HG02943 (cell line): ENCODE measurements at regions not wholly inside any gene's neighbourhood (a gene's known extent, or its start where the extent isn't known, plus 50 kb on each side); places are given as distances from the start of the nearest gene placed in this dataset.
"Not testable (repeated sequence)": the region's sequence is repeated elsewhere in the genome, so short reads cannot be mapped to it uniquely, and the experiment has no call there.

Experiments
- ATAC-seq: cut with Tn5 transposase; IDR thresholded peaks from one replicate; pipeline ENCODE4 v1.9.1; 2021; ENCODE audit warnings: mild to moderate bottlenecking, low read depth, moderate library complexity; ENCODE audit not compliant: unreplicated experiment

DNA sequence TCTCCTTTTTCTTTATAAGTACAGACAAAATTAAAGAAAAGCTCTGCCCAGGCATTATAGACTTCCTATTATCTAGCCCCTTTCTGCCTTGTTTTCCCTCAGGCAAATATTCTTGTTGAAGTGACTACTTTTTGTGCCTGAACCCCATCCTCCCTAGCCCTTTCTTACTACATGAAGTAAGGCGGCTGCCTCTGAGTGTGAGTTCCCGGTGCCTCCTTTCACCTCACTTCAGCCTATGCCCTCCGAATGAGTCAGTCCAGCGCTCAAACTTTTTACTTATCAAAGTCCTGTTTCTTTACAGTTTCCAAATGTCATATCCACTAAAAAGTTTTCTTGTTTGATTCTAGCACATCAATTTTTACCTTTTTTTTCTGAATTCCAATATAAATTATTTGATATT, 778.3 kb upstream of the NRXN1 start:
- no peak for ATAC-seq

GRCh38 chr2:51807229-51807628, 775.3 kb upstream of the NRXN1 start:
- ATAC-seq, result no peak

DNA sequence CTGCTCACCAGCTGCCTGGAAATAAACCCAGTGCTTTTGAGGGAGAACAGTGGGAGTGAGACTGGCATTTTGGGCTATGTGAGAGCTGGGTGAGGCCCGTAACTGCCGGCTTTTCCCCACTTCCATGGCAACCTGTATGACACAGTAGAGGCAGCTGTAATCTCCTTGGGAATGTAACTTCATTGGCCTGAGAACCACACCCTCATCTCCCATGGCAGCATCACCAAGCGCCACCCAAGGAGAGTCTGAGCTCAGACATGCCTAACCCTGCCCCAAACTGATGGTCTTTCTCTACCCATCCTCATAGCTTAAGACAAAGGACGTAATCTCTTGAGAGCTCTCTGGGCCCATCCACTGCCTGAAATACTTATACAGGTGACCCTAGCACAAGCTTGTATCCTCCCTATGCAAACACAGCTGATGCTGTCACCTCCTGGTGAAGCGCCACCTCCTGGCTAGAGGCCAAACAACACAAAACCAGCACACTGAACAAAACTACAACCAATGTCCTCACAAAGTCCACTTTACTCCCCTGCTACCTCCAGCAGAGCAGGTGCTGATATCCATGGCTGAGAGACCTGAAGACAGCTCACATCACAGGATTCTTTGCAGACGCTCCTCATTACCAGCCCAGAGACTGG, 763.4 kb upstream of the NRXN1 start:
- ATAC-seq, result no peak

- no peak for ATAC-seq
Observed at GRCh38 chr2:51791496-51791895, 759.6 kb upstream of the NRXN1 start.

- ATAC-seq, result no peak
Observed at GRCh38 chr2:51790854-51791253, 758.9 kb upstream of the NRXN1 start.

GRCh38 chr2:51789918-51790317, 758.0 kb upstream of the NRXN1 start:
- no peak for ATAC-seq

- ATAC-seq, result no peak
Observed at GRCh38 chr2:51782921-51783765, 751.2 kb upstream of the NRXN1 start.

- ATAC-seq, result no peak
Observed at GRCh38 chr2:51781691-51782090, 749.8 kb upstream of the NRXN1 start.

DNA sequence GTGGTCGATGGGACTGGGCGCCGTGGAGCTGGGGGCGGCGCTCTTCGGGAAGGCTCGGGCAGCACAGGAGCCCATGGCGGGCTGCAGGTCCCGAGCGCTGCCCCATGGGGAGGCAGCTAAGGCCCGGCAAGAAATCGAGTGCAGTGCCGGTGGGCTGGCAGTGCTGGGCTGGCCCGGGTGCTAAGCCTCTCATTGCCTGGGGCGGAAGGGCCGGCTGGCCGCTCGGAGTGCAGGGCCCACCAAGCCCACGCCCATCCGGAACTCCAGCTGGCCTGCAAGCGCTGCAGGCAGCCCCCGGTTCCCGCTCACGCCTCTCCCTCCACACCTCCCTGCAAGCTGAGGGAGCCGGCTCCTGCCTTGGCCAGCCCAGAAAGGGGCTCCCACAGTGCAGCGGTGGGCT, 748.4 kb upstream of the NRXN1 start:
- no peak for ATAC-seq

DNA sequence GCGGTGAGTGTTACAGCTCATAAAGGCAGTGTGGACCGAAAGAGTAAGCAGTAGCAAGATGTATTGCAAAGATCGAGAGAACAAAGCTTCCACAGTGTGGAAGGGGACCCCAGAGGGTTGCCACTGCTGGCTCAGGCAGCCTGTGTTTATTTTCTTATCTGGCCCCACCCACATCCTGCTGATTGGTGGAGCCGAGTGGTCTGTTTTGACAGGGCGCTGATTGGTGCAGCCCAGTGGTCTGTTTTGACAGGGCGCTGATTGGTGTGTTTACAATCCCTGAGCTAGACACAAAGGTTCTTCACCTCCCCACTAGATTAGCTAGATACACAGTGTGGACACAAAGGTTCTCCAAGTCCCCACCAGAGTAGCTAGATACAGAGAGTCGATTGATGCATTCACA, 747.8 kb upstream of the NRXN1 start:
- not testable (repeated sequence) for ATAC-seq

GRCh38 chr2:51778806-51779205, 746.9 kb upstream of the NRXN1 start:
- no peak for ATAC-seq

DNA sequence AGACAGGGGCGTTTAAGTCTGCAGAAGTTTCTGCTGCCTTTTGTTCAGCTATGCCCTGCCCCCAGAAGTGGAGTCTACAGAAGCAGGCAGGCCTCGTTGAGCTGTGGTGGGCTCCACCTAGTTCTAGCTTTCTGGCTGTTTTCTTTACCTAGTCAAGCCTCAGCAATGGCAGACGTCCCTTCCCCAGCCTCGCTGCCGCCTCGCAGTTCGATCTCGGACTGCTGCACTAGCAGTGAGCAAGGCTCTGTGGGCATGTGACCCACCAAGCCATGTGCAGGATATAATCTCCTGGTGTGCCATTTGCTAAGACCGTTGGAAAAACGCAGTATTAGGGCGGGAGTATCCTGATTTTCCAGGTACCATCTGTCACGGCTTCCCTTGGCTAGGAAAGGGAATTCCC, 742.7 kb upstream of the NRXN1 start:
- not testable (repeated sequence) for ATAC-seq

DNA sequence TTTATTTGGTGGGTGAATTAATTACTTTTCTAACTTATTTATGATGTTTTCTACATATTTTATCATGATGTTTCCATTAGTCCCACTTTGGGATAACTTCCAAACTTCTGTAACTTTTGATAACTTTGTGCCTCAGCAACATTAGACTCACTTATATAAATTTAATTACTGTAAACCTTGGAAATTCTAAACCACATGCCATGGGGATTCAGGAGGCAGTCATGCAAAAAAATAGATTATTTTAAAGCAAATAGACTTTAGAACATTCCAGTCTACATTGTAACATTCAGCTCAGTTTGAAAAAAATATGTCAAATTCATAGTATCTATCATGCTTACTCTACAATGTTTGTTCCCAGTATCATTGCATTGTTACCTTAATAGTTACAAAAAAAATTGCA, 728.5 kb upstream of the NRXN1 start:
- no peak for ATAC-seq

- ATAC-seq, result no peak
Observed at GRCh38 chr2:51758081-51758480, 726.1 kb upstream of the NRXN1 start.

DNA sequence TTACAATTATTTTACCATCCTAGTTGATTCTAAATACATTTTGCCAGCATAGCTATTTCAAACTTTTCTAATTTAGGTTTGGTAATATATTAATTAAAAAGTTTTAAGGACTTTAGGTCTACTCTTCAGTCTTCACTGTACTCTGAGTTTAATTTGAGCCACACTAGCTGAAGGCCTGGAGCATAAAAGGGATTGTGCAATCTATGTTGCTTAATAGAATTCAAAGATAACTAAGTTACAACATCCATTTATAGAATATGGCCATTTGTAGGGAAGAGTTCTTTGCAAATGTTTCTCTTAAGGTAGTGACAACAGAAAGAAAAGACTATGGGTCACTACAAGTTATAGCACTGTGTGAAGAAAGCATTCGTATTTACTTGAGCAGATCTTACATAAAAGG, 702.2 kb upstream of the NRXN1 start:
- no peak for ATAC-seq

DNA sequence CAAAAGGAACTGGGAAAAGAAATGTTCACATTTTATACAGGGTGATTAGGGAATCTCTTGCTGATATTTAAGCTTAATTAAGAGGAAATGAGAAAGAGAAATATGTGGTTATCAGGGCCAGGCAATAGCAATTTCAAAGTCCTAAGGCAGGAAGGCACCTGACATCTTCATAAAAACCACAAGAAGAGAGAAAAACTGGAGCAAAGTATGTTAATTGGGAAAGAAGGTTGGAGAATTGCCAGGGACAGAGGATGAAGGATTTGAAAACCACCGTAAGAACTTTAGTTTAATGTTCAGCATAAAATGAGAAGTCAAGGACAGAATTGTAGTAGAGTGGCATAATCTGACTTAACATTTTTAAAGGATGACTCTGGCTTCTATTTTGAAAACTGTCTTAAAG, 691.8 kb upstream of the NRXN1 start:
- ATAC-seq, result no peak

DNA sequence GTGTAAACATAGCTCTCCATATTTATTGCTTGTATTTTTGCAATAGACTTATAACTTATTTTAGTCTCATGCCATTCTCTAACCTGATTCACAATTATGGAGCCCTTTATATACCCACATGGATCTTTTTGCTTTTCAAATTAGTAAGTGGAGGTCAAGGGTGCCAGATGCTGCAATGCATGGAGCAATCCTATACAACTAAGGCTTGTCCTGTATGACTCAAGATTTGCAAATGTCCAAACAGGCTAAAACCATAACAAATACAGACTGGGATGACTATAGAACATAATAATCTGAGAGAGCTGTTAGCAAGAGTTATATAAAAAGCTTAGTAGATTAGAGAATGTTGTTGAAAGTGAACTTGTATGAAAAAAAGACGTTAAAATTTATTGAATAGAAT, 690.4 kb upstream of the NRXN1 start:
- ATAC-seq, result no peak

GRCh38 chr2:51720826-51721225, 688.9 kb upstream of the NRXN1 start:
- no peak for ATAC-seq

GRCh38 chr2:51718881-51719280, 686.9 kb upstream of the NRXN1 start:
- ATAC-seq, result no peak

DNA sequence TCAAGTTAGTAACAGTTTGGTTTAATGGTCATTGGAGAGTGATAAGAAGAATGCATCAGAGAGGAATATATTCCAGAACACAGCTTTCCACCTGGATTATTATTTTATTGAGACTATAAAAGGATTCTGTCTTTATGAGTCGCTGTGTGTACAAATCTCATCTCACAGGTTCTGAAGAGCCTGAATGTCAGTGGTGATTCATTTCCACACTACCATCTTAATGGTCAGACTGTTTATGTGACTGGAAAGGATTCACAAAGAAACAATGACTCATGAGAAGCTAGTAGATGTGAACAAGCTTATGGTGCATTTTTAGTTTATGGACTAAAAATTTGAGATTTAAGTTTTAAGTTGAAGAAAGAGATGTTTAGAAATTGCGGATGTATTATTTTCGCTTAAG, 685.4 kb upstream of the NRXN1 start:
- no peak for ATAC-seq

GRCh38 chr2:51711766-51712165, 679.8 kb upstream of the NRXN1 start:
- no peak for ATAC-seq

DNA sequence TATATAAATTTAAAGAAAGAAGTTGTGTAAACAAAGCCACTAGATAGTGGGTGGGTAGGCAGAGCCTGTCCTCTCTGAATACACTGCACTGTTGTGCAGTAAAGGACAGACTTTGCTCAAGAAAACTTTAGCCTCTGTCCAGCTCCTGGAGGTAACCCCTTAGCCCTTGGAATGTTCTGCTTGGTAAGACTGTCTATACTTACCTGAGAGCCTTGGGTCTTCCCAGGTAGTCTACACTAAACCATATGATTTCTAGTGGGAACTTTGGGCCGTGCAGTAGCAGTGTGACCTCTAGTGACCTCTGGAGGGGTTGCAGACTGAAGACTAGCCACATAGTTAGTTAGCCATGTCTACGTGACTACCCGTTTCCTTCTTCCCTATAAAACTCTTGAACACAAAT, 678.3 kb upstream of the NRXN1 start:
- ATAC-seq, result no peak
